Stimulated activated CD8-positive, alpha-beta memory T cell treated with anti-CD3 and anti-CD28 coated beads, Interleukin-12 subunit alpha, Interleukin-12 subunit beta, amount 100 ng/mL, for 24 hours (primary cell): ENCODE measurements at regions not wholly inside any gene's neighbourhood (a gene's known extent, or its start where the extent isn't known, plus 50 kb on each side); places are given as distances from the start of the nearest gene placed in this dataset.
"Not testable (repeated sequence)": the region's sequence is repeated elsewhere in the genome, so short reads cannot be mapped to it uniquely, and the experiment has no call there.

Source experiments
- DNase-seq: peaks from one replicate; pipeline ENCODE4 v3.0.0-alpha.2; 2020; ENCODE audit errors: extremely low read depth

- DNase-seq, result no peak
Observed at GRCh38 chr10:43855667-43856210, 207.1 kb upstream of the ZNF32 start.

DNA sequence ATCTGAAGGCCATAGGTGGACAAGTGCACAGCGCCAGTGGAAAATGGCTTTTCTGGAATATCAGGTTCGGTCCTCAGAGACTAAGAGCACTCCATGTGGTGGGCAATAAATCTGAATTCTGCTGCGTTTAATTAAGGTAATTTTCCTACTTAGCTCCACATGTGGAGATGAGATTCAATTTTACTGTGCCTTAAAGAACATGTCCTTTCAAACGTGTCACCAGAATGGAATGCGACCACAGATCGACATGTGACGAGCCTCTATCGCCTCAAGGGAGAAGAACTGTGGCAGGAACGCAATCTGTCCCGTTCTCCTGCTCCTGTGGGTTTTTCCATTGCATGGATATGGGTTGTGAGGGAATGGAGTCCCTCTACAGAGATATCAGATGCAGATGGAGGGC is 205.3 kb upstream of the ZNF32 start:
- DNase-seq, result no peak

- DNase-seq, result no peak
Observed at GRCh38 chr10:43853369-43853768, 204.7 kb upstream of the ZNF32 start.

DNA sequence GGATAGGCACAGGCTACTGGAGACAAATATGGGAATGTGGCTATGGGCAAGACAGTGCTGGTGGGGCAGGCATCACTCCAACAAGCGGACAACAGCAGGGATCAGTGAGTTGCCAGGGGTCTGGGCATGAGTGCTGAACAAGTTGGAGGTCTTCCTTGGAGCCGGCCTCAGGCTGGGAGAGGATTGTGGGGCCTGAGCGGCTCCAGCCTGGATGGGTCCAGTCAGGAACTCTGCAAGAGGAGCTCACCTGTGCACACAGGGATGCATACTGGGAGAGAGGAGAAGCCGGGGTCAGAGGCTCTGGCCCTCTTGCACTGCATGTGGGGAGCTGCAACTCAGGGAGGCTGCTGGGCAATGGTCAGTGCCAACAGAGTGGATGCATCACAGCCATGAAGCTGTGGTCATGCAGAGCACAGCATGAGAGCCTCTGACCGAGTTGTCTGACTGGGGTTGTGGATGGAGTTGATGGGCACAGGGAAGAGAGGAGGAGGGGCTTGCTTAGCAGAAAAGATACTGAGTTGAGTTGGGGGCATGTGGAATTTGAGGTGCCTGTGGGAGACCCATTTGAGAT is 204.0 kb upstream of the ZNF32 start:
- no peak for DNase-seq

DNA sequence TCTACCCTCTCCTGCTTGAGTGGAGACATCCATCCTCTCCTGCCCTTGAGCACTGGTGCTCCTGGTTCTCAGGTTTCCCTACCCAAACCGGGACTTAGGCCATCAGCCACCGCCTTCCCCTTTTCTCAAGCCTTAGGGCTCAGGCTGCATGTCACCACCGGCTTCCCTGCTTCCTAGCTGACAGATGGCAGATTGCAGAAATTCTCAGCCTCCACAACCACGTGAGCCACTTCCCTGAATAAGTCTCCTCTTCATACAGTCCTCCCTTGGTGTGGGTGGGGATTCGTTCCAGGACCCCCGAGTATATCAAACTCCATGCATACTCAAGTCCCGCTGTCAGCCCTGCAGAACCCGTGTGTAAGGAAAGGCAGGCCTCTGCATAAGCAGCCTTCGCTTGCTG is 203.5 kb upstream of the ZNF32 start:
- no peak for DNase-seq

DNA sequence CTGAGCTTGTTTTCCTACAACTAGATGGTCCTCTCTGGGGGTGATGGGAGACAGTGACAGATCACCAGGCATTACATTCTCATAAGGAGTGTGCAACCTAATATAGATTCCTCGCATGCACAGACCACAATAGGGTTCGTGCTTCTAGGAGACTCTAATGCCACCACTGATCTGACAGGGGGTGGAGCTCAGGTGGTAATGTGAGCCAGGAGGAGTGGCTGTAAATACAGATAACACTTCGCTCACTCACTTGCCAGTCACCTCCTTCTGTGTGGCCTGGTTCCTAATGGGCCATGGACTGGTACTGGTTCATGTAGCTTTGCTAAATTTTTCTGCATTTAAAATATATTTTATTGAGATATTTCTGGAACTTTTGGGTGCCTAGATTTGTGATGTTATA is 202.3 kb upstream of the ZNF32 start:
- DNase-seq, result no peak

DNA sequence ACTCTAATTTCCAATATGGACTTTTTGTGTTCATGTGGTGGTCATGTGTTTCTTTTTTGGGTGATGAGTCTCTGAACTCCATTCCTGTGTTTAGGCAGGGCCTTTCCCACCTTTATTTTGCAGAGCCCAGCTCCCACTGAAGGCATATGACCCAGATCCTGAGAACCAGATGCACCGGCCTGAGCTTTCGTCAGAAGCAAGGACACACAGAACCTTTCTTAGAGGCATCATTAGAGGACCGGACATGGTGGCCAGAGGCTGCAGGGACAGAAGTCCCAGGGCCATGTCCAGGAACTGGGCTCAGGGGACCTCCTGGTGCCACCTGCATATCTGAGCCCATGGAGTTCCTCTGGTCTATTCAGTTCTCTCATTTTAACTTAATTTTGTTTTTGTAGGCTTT is 200.9 kb upstream of the ZNF32 start:
- DNase-seq, result no peak

DNA sequence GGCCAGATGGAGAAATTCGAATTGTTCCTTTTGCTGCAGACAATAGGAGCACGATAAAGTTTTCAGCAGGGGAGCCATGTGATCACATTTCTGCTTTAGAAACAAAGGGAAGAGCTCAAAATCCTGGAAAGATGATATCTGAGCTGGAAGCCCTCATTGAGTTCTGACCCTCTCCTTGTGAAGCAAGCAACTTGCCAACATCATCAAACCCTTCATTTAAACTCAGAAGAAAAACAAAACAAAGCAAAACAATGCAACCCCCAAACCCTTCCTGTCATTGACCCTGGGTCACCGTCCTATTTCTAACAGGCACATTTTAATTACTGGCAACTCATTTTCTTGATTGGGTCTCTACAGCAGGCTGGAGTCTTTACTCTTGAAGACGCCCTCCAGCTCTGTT is 198.3 kb upstream of the ZNF32 start:
- no peak for DNase-seq

DNA sequence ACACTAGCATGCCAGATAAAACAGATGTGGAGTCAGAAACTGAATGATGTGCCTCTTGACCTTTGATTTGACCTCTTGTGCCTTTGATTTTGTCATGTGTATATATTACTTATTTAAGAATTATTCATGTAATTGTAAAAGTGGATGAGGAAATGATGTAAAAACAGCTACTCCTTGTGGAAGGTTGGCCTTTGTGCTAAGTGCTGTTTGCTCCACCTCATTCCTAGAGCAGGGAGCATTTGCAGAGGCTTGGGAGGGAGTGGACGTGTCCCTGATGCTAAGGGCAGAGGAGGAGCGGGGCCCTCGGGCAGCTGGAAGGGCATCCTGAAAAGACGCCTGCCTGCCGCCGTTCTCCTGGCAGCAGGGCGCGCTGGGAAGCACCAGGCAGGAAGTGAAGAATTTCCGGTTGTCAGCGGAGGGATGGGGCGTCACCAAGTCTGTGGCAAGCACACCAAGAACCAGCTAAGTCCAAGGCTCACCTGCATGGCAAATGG is 197.6 kb upstream of the ZNF32 start:
- DNase-seq, result no peak

DNA sequence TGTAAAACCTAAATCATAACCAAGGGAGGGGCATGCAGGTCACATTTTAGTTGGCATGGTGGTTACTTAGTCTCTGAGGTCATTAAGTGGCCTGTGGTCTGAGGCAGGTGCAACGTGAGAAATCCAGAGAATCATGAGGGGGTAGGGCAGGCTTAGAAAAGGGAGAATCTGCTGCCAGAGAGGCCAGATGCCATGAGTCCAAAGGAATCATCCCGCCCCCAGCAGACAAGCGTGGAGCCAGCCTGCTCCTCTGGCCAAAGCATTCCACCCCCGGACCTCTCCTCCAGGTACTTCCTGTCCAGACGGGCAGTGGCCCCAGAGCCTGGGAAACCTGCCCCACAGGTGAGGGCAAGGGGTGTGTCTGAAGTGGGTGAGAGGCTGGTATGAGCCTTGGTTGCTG is 196.4 kb upstream of the ZNF32 start:
- DNase-seq, result no peak

DNA sequence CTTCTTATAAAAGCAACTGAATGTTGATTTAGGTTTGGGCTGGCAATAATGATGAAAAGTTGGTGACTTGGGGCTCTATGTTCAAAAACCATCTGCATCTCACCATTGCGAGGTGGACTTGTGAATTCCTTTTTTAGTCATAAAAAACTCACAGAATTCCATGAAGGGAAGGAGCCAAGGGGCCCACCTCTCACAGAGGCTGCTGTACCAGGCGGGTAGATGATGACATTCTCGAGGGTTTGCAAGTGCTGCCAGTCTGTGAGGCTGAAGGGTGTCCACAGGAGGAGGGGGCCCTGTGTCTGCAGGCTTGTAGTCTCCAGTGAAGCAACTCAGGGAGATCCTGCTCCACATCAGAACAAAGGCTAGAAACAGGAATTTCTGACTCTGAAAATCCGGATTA is 195.5 kb upstream of the ZNF32 start:
- DNase-seq, result no peak

GRCh38 chr10:43843321-43844101 is 194.8 kb upstream of the ZNF32 start:
- DNase-seq, result no peak

DNA sequence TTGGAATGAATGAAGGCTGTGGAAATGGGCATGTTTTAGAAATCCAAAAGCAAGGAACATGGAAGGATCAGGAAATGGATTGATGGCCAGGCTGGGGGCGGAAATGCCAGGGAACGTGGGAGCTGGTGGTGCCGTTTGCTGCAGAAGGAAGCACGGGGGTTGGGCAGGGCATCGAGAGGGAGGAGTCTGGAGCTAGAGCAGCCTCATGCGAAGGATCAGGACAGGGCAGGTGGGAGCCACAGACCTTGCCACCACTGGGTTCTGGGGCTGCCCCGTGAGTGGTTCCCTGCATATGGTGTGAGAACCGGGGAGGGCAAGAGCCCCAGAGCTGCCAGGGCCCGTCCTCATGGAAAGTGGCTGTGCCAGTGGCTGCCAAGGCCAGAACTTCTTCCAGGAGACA is 193.8 kb upstream of the ZNF32 start:
- DNase-seq, result no peak

DNA sequence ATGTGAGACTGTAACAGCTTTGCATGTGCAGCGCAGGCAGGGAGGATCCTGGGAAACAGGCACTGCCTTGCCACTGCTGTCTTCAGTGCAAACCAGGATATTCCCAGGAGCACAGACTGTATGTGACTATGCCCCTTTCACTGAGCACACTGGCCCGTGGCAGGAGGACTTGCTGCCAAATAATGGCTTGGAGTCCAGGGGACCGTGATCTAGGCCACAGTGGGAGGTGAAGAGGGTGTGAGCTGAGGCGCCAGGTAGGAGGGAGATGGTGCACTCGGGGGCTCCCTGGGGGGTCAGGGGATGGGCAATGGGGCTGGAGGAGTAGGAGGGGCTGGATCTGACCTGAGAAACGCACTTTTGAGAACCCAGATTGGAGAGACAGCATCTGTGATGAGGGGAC is 193.4 kb upstream of the ZNF32 start:
- no peak for DNase-seq

GRCh38 chr10:43839973-43840372 is 191.3 kb upstream of the ZNF32 start:
- DNase-seq, result no peak

DNA sequence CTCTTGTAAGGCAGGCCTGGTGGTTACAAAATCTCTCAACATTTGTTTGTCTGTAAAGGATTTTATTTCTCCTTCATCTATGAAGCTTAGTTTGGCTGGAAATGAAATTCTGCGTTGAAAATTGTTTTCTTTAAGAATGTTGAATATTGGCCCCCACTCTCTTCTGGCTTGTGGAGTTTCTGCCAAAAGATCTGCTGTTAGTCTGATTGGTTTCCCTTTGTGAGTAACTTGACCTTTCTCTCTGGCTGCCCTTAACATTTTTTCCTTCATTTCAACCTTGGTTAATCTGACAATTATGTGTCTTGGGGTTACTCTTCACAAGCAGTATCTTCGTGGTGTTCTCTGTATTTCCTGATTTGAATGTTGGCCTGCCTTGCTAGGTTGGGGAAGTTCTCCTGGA is 186.1 kb upstream of the ZNF32 start:
- not testable (repeated sequence) for DNase-seq

DNA sequence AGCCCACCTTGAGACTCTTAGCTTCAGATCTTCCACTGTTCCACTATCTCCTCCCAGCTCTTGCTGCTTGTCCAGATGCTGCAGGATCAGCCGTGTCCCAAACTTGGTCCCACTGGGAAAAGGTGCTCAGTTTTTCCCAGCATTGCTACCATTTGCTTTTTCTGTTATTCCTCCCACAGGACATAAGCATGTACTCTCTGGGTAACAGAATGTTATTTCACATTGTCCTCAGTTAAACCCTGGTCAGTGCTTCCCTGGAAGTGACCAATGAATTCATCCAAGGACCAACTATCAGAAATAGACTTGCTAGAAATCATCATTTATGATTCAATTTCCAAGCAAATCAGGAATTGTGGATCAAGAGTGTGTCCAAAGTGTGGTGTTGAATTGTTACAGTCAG is 179.2 kb upstream of the ZNF32 start:
- DNase-seq, result no peak

GRCh38 chr10:43825984-43826383 is 177.3 kb upstream of the ZNF32 start:
- DNase-seq, result no peak

- DNase-seq, result no peak
Observed at GRCh38 chr10:43825421-43825820, 176.7 kb upstream of the ZNF32 start.

- no peak for DNase-seq
Observed at GRCh38 chr10:43824934-43825333, 176.3 kb upstream of the ZNF32 start.

DNA sequence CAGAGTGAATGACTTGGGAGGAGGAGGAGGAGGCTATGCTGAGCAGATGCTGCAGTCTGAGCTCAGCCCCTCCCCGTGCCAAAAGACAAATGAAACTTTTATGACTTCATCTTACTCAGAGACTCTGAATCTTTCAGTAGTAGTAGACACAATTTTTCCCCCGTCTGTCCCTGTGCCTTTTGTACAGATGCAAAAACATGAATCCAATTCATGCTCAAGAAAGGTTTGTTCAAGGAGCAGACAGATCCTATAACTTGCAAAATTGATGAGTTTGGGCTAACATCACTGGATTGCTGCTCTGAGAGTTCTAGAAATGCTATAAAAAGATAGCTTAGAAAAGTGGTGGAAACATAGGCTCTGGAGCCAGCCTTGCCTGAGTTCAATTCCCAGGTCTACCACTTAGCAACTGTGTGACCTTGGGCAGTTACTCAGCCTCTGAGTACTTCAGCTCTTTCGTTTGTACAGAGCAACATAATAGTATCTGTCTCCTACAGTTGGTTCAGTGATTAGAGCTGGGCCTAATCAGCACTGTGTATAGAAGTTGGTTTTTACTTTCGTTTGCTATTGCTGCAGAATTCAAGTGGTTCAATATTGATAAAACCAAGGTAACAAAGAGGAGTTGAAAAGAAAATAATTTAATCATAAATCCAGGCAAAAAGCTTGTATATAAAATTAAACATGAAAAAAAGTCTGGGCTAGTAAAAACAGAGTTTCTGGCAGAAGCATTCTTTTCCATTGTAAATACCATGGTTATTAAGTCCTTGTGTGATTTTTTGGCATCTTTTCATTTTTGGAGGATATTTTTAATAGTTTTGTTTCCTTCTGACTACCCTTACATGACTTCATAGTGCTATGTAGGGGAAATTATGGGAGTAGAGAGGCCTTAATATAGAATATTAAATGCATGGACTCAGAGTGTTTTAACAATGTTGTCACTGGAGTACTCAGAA is 174.2 kb upstream of the ZNF32 start:
- DNase-seq, result no peak

- DNase-seq, result no peak
Observed at GRCh38 chr10:43821103-43821502, 172.4 kb upstream of the ZNF32 start.
